HG03457 (cell line): ENCODE measurements at regions not wholly inside any gene's neighbourhood (a gene's known extent, or its start where the extent isn't known, plus 50 kb on each side); places are given as distances from the start of the nearest gene placed in this dataset.

ENCODE experiments used
- ATAC-seq: cut with Tn5 transposase; IDR thresholded peaks from one replicate; pipeline ENCODE4 v1.9.1; 2021; ENCODE audit warnings: moderate number of reproducible peaks; ENCODE audit not compliant: unreplicated experiment

DNA sequence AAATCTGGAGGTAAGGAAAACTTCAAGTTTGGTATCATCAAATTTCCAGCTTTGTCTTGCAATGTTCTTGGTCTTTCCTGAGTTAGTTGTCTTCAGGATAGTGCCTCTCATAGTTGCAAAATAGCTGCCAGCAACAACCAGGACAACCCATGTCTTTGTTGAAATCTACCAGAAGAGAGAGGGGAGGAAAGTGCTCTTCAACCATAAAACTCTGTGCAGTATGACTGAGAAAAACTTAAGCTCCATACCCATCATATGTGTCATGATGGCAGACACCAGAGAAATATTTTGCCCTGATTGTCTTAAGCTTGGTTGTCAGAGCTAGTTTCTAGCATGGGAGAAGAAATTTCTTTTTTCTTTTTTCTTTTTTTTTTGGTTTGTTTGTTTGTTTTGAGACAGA is 103.3 kb downstream of the SPRY2 start:
- no peak for ATAC-seq

GRCh38 chr13:80235967-80236302 is 105.0 kb downstream of the SPRY2 start:
- no peak for ATAC-seq

DNA sequence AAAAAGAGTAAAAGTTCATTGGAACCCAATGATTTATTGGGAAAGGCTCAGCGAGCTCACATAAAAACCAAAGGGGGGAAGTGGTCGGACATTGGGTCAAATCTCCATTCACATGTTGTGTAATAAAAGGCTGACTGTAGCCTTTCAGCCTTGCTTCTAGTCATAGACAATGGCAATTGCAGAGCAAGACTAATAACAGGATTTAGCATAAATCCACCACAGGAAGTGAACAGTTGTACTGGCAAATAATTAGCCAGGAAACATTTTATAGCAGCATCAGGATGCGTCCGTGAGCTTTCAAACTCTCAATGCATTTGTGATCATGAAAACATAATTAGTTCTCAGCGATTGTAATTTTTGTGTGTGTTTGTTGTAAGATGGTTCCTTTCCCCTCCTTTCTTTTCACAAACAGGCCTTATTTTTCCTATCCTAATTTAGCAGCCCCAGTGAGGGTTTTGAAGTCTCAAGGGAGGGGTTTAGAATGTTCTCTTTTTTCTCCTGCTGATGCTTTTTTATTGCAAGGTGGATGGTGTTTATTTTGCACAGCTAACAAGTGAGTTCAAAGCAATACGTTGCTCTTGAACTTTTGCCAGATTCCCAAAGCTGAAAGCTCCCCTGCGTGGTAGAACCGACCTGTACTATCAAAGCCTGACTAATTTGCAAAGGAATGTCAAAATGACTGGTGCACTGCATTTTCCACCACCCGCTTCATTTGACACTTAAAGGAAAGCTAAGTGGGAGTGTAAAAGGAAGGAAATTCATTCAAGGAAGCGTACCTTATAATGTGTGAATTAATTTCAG is 105.6 kb downstream of the SPRY2 start:
- ATAC-seq: peak; percentile 75

- ATAC-seq: no peak
Observed at GRCh38 chr13:80227645-80228044, 113.3 kb downstream of the SPRY2 start.

GRCh38 chr13:80226645-80227044 is 114.3 kb downstream of the SPRY2 start:
- no peak for ATAC-seq

DNA sequence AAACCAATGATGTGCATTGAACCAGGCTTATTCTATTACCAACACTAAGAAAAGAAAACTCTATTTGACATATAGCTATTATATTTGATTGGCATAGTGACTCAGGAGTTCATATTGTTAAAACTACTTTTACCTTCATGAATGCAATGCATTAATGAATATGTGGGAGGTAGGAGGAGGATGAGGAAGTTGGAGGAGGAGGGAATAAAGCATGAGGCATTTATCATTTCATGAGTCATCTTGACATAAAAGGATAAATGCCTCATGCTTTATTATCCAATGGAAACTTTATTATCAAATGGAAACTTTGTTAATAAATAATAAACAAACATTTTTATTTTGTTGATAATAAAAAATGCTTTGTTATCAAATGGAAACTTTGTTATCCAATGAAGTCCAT is 116.5 kb downstream of the SPRY2 start:
- no peak for ATAC-seq

DNA sequence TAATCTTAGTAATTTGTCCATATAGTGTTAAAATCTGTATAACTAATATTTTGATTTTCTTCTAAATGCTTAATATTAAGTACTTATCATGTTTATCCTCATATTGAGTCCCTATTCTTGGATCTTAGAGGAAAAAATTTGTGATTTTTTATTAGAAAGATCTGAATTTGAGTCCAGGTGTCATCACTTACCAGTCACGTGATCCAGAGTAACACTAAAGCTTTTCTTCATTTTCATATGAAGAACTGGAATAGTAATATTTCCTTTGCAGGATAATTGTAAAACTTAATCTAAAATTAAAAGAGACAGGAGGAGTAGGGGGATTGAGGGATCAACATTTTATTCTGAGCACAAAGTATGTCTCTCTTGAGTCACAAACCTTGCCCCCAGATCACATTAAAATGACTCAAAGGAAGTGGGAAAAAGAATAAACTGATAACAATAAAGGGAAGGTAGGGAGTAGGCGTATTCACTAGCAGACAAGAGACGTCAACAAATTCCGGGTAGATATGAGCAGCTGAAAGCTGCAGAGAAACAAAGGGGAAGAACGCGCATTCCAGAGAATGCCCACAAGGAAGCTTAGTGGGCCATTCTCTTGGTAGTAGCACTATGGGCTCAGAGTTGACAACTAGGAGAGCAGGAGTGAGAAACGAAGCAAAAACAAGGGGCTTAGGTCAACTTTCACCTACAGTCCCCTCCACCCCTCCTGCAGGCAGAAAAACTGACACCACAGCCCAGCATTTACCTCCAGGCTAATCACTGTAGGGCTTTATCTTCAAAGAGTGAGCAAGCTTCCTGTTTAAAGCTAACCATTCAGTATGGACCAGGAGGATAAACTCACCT is 123.1 kb downstream of the SPRY2 start:
- no peak for ATAC-seq

DNA sequence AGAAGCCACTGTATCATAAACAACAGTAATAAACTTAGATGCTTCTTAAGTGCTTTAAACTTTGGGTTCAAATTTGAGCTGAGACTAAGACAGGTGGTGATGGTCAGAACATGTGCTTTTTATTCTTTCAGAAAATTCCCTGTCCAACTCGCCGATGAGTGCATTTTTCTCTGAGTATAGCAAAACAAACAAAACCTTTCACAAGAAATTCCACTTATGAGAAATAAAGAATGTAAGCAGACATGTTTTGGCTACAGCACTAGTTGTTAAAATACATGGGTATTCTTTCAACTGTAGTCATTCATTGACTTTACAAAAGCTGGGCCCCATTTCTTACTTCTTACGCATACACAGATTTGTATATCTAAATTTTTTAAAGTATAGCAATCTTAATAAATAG is 125.6 kb downstream of the SPRY2 start:
- no peak for ATAC-seq

DNA sequence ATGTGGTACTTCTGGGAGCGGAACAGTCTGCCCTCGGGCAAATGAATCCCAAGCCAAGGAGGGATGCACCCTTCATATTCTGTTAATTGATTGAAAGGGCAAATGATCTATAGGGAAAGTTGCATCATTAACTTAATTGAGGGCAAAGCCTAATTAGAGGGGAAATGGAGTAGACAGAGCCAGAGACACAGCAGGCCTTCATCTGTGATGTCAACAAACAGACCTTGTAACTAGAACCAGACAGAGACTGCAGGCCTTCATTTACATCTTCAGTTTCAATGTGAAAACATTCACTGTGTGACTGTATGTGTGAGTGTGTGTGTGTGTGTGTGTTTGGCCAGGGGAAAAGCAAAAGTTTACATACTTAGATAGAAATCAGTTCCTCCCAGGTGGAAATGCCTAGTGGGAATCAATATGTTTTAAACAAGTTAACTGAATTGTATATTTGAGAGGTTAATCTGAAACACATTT is 126.4 kb downstream of the SPRY2 start:
- no peak for ATAC-seq

DNA sequence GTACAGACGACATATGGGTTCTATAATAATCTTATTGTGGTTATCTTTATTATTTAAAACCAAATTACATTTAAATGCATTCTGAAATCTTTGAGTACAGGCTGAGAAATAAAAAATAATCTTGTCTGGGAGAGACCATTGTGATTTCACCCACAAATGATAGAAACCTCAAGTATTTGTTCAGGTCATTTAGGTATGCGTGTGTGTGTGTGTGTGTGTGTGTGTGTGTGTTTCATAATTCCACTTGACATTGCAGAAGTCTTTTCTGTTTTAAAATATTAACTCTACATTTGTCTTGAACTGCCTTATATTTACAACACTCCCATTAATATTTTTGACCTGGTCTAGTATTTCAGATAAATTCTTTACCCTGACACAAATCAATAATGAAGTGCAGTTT is 126.9 kb downstream of the SPRY2 start:
- no peak for ATAC-seq

- ATAC-seq: no peak
Observed at GRCh38 chr13:80213201-80213600, 127.7 kb downstream of the SPRY2 start.

DNA sequence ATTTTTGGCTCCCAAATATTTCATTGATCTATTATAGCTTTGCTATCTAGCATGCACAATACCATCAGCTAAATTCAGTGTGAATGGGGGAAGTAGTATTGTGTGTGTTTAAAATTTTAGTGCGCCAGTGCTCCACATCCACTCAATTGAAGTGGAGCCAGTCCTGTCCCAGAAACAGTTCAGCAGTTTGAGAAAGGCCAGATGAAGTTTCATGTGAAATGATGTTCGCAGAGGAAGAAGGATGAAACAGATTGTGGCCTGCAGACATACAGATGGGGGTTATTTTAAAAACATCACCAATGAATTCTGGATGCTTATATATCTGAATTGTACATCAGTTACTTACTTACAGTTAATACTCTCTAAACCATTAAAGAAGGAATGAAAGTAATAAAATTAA is 129.4 kb downstream of the SPRY2 start:
- ATAC-seq: no peak

DNA sequence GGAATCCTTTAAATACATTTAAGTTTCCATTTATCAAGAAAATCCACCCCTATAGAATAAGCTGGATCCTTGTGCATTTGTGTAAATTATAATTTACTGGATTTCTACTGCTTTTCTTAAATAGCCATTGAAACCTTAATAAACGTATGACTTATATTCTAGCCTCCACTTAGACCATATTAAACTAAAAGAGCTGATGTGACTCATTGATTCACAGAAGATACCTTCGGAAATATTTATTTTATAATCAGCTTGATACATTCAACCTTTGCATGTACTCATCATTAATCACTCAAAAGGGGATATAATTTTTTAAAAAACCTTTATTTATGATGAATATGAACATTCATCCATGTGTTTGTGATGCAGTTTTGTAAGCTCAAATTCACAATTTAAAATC is 136.3 kb downstream of the SPRY2 start:
- ATAC-seq: no peak

GRCh38 chr13:80203496-80203895 is 137.4 kb downstream of the SPRY2 start:
- ATAC-seq: no peak

- no peak for ATAC-seq
Observed at GRCh38 chr13:80201694-80202468, 139.0 kb downstream of the SPRY2 start.

DNA sequence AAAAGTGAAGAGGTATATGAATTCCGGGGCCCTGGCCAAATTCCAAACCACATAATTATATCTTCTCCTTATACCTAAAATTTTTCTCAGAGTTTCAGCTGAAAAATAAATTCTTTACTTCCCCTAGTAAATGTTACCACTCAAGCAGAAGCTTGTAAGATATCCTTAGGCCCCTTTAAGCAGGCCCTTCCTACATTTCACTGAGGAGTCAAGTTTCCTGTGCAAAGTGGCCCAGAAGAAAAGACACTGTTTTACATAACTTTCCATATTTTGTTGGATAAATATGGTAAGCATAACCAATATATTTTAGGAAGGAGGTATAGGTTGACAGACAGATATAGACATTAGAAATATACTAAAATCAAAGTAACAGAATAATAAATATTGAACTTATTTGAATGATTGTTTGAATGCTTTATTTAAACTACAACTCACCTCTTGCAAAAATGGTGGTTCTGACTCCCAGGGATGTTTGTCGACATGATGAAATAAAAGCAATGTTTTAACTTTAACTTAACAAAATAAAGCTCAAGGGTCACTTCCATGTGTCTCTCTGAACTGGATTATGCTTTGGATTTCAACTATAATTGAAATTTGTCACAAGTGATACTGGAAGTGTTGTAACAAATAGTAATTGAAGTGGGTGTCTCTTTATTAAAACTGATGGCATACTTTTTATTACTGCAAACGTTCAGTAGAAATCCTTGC is 141.2 kb downstream of the SPRY2 start:
- ATAC-seq: no peak

GRCh38 chr13:80199067-80199466 is 141.9 kb downstream of the SPRY2 start:
- ATAC-seq: no peak

- ATAC-seq: no peak
Observed at GRCh38 chr13:80196756-80197155, 144.2 kb downstream of the SPRY2 start.

- no peak for ATAC-seq
Observed at GRCh38 chr13:80195649-80196048, 145.3 kb downstream of the SPRY2 start.

GRCh38 chr13:80189889-80190597 is 150.9 kb downstream of the SPRY2 start:
- ATAC-seq: no peak
